Lung (tissue), 11 donors: ENCODE measurements at regions not wholly inside any gene's neighbourhood (a gene's known extent, or its start where the extent isn't known, plus 50 kb on each side); places are given as distances from the start of the nearest gene placed in this dataset.

Experiments
- ATAC-seq: fragments of 200-7000 bp; cut with Tn5 transposase; one replicate; pipeline ENCODE4 v1.9.1; 2020; ENCODE audit warnings: moderate number of reproducible peaks; ENCODE audit not compliant: insufficient read depth, low FRiP score
- DNase-seq, 3 donors: peaks; one replicate each; pipeline ENCODE4 v3.0.0-alpha.2; 2013 to 2017
- H3K27ac ChIP-seq, 2 donors: one replicate each; pipeline ENCODE4 v1.5.1; 2013; ENCODE audit warnings: mild to moderate bottlenecking in 2 of 2, moderate library complexity in 2 of 2, control low read depth in 1 of 2, inconsistent platforms in 1 of 2, low read depth in 1 of 2, low read length in 1 of 2
- H3K27me3 ChIP-seq, 3 donors: one replicate each; pipeline ENCODE4 v1.5.1; 2013; ENCODE audit warnings: low read length in 2 of 3; ENCODE audit not compliant: control insufficient read depth in 3 of 3, insufficient read depth in 3 of 3
- H3K36me3 ChIP-seq, 4 donors: one replicate each; pipeline ENCODE4 v1.5.1; 2013; ENCODE audit warnings: low read length in 4 of 4, mild to moderate bottlenecking in 1 of 4, moderate library complexity in 1 of 4; ENCODE audit not compliant: control insufficient read depth in 4 of 4, insufficient read depth in 4 of 4
- H3K4me1 ChIP-seq, 5 donors: one replicate each; pipeline ENCODE4 v1.5.1; 2013; ENCODE audit warnings: low read length in 5 of 5, mild to moderate bottlenecking in 2 of 5, moderate library complexity in 1 of 5; ENCODE audit not compliant: control insufficient read depth in 5 of 5, insufficient read depth in 5 of 5
- H3K4me3 ChIP-seq: one replicate; pipeline ENCODE4 v1.5.1; 2013; ENCODE audit warnings: mild to moderate bottlenecking, control low read depth, moderate library complexity
- H3K9ac ChIP-seq, 2 donors: one replicate each; pipeline ENCODE4 v1.5.1; 2013; ENCODE audit warnings: low read length in 2 of 2, control low read depth in 1 of 2; ENCODE audit not compliant: insufficient read depth in 1 of 2
- H3K9me3 ChIP-seq, 4 donors: one replicate each; pipeline ENCODE4 v1.5.1; 2013; ENCODE audit warnings: low read length in 3 of 4, mild to moderate bottlenecking in 1 of 4, moderate library complexity in 1 of 4; ENCODE audit not compliant: control insufficient read depth in 4 of 4, insufficient read depth in 3 of 4
- CTCF ChIP-seq: IDR thresholded peaks from 2 replicates; pipeline ENCODE4 v1.5.1; 2012; ENCODE audit warnings: mild to moderate bottlenecking; ENCODE audit errors: control extremely low read depth, extremely low read depth
- WGBS, 2 donors: extraction: QIAGEN DNeasy Blood & Tissue Kit; methylation state at CpG; one replicate each; pipeline ENCODE4 v1.1.7; 2013; 5-methylcytosine and 5-hydroxymethylcytosine counted together
- donor health status: control.
- donor health status: control.
- donor health status: Bipolar disorder and iron deficiency.
- donor health status: healthy.
- donor health status: DM: yes; HTN: yes; CAD: no.

- H3K9me3 ChIP-seq: no peaks in the 10 kb centered on the region
These were observed 427.9 kb upstream of the SMIM31 start for GRCh38 chr4:164326056-164326455.

GRCh38 chr4:164337219-164337944 lies 416.5 kb upstream of the SMIM31 start:
- H3K9me3 ChIP-seq: peaks cover 0 to 2% (median under 1%) of the 10 kb centered on the region in 4 donors
- no peak overlapping the region for H3K27ac ChIP-seq
- no peak overlapping the region for H3K4me3 ChIP-seq
- H3K36me3 ChIP-seq: no peaks in the 10 kb centered on the region
- H3K4me1 ChIP-seq: no peaks in the 10 kb centered on the region
- H3K9ac ChIP-seq: no peak overlapping the region
- DNase-seq (no peak), ATAC-seq (no peak)
- TF ChIP-seq CTCF: no peak
- no peaks in the 10 kb centered on the region for H3K27me3 ChIP-seq

More at GRCh38 chr4:164326056-164326455, 427.9 kb upstream of the SMIM31 start:
- H3K36me3 ChIP-seq: no peaks in the 10 kb centered on the region
- ATAC-seq (no peak), DNase-seq (no peak)
- no peak overlapping the region for H3K27ac ChIP-seq
- 91% methylated on average over 1 of the region's 1 CpG for WGBS, 2 donors
- no peak overlapping the region for H3K9ac ChIP-seq
- H3K27me3 ChIP-seq: no peaks in the 10 kb centered on the region
- TF ChIP-seq CTCF: no peak
- H3K4me3 ChIP-seq: no peak overlapping the region
- no peaks in the 10 kb centered on the region for H3K4me1 ChIP-seq

GRCh38 chr4:164343472-164343976 lies 410.4 kb upstream of the SMIM31 start:
- DNase-seq (no peak), ATAC-seq (no peak)
- Histone ChIP-seq H3K9me3 (no peaks in the 10 kb centered on the region), H3K27ac (no peak overlapping the region), H3K36me3 (no peaks in the 10 kb centered on the region), H3K4me3 (no peak overlapping the region), H3K9ac (no peak overlapping the region), H3K4me1 (no peaks in the 10 kb centered on the region), H3K27me3 (no peaks in the 10 kb centered on the region)
- no peak for TF ChIP-seq CTCF
- WGBS, 2 donors: 77 to 85% methylated on average over 3 of the region's 3 CpGs

- no peaks in the 10 kb centered on the region for H3K4me1 ChIP-seq
- no peak overlapping the region for H3K27ac ChIP-seq
- H3K27me3 ChIP-seq: no peaks in the 10 kb centered on the region
- no peak overlapping the region for H3K4me3 ChIP-seq
- no peaks in the 10 kb centered on the region for H3K36me3 ChIP-seq
- H3K9me3 ChIP-seq: no peaks in the 10 kb centered on the region
- TF ChIP-seq CTCF: no peak
- ATAC-seq: no peak
- no peak overlapping the region for H3K9ac ChIP-seq
- DNase-seq: no peak
These were observed 408.2 kb upstream of the SMIM31 start for GRCh38 chr4:164345756-164346155.
